ENCODE measurements at regions not wholly inside any gene's neighbourhood (a gene's known extent, or its start where the extent isn't known, plus 50 kb on each side); places are given as distances from the start of the nearest gene placed in this dataset.

DNA sequence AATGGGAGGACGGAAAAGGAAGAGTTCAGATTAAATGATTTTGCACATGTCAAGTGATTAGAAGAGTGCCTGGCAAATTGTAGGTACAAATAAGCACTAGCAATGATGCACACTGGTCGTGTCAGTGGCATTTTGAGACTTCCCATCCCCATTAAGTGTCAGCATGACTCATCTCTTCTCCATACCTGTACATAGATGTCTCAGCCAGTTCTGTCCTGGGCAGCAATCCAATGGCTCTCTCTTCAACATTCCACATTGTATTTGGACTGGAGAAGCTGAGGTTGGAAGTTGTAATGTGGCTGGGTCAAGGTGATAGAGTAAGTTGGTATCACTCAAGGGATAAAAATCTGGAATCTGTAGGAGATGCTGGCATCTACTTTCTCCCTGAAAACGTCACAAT is 742.7 kb downstream of the VRK1 start:
- no peak for DNase-seq

DNA sequence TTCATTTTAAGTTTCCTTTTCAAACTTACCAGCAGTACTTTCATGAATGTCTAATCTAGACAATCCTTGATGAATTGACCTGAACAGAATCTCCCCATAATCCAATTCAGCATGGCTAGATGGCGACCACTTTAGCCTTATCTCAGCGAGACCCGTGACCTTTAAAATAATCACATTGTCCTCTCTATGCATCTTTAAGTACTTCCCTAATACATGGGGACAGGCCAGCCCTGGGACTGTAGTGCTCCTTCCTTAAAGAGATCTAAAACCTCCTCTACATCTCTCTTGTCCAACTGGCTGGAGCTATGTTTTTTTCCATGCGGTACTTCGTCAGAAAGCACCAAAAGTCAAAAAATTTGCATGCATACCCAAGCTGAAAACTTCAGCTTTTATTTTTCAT is 746.0 kb downstream of the VRK1 start:
- DNase-seq: no peak

DNA sequence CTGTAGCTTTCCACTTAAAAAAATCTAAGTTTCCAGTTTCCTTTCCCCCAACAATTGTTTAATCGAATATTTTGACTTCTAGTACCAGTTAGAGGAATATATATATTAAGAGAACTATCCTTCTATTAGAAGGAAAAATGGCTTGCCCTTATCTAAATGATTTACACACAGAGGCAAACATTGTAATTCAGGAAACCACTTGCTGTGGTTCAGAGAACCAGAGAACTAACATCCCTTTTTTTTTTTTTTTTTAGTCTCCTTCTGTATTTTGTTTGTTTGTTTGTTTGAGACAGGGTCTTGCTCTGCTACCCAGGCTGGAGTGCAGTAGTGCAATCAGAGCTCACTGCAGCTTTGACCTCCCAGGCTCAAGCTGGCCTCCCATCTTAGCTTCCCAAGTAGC is 746.6 kb downstream of the VRK1 start:
- no peak for DNase-seq

DNA sequence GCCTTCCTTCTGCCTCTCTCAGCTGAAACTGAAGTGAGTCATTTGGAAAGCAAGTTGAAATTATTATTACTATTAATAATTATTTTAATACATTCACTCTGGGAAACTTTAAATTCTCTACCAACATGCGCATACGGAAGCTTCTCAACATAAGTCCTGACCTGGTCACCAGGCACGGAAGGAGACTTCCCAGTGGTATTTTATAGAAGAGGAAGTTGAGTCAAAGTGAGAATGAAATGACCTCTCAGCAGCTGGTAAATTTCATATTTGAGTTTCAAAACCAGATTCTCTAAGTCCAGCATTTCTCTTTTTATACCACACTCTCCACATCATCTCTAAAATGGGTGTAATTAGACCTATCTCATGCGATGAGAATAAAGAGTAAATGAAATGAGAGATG is 747.4 kb downstream of the VRK1 start:
- DNase-seq: no peak

DNA sequence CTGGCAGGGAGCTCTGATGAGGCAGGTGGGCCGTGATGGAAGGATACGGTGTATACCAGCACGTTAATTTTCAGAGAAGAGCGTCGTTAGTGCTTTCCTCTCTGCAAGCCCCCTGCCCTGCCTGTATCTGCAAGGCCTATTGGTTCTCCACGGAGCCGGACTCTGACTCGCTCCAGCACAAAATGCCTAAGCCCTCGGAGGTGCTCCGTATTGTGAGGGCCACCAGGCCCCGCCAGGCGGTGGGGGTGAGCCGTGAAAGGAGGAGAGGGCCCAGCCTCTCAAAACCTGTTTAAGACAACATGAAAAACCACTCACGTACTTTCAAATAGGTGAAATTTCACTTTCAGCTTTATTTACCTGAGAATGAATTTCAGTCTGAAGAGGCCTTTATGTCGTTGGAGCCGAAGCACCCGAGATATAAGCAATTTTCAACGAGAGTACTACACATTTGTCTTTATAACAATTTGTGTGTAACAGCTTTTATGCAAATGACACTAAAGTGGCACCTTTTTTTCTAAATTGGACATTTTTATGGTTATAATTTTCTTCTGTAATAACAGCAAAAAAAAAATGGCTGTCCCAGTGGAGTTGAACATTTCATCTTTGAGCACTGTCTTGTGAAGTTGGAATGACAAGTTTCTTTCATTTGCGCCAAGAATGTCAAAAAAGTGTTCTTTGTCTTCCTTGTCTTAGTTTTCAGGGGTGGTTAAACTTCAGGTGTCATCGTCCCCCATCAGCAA is 749.5 kb downstream of the VRK1 start:
- DNase-seq: no peak

DNA sequence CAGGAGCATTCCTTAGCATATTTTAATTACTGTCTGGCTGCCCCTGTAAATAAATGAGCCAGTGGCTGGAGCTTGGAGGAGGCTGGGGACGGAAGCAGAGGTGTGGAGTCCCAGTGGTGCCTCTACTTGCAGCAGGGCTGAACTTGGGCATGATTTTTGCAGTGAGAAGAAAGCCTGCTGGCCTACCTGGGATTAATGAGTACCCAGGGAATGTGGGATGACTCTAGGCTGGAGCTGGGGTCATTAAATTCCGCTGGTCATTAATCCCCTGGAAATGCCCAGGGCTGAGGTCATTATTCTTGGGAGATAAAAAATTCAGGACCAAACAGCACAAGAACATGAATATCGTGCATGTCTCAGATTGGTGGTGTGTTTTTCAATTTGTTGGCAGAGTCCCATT is 753.3 kb downstream of the VRK1 start:
- DNase-seq: no peak

DNA sequence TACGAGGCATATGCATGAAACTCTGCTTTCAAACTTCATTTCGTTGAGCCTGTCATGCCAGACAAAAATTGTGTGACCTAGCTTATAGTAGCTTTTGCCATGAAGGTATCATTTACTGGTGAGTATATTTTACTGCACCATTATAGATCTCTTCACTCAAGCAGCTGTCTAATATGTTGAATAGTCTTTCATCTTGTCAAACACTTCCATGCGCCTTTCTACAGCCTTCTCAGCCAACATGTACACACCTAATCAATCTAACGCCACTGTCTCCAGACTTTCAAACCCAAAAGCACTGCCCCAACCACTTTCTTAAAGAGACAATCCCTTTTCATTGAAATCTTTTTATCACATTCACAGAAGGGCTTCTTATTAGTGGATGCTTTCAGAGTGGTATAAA is 757.4 kb downstream of the VRK1 start:
- DNase-seq: no peak

DNA sequence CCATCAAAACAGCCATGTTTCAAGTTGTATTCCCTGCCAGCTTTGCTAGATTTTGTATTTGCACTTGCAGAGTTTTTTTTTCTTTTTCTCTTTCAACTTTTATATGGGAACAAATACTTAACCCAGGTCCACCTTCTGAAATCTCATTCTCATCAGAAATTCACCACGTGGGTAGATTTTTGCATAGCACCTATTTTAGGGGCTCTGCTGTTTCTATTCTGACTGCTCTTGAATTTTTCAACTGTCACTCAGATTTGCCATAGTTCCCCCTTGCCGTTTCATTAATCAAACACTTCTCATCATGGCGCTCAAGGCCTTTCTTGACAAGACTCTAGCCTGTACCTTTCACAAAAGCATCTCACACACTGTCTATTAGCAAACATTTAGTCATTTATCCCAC is 767.2 kb downstream of the VRK1 start:
- DNase-seq: no peak

DNA sequence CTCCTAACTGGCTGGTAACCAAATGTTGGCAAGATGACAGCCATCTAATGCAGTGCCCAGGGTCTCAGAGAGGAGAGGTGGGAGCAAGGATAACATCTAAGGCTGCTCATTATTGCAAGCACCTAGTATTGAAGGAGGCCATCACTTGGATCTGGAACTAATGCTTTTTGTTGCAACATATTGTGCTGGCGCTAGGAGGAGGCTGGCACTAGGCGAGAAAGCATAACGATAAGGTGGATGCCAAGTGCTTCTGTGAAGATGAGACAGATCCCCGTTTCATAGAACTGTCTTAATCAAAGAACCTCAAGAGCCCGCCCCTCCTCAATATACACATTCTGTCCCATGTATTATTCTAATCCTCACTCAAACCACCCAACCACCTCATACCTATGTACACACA is 774.0 kb downstream of the VRK1 start:
- no peak for DNase-seq

DNA sequence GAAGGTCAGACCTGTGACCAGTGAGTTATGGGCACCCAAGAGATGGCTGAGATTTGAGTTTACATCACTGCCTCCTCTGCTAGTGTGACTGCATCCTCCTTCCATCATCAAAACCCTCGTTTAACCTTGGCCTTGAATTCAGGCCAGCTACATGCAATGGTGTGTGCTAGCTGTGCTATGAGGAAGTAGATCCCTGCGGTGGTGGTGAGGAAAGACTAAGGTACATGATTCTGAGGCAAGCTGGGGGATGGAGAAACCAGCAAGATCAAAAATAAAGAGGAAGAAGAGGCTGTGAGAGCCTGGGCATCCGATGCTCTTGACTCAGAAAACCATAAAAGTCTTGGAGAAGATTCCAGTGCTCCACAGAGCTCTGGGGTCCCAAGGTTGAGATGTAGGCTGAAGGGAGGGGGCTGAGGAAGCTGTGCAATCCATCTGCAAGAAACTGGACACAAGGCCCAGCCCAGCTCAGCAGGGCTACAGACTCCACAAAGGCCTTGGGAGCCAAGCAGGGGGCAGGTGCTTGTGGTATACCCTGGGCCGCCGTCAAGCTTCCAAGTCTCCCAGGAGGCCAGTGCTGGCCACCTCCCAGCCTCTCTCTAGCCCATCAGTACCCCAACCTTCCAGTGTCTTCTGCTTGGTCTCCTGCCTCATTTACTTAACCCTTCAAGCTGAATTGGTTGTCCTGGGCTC is 774.8 kb downstream of the VRK1 start:
- no peak for DNase-seq

DNA sequence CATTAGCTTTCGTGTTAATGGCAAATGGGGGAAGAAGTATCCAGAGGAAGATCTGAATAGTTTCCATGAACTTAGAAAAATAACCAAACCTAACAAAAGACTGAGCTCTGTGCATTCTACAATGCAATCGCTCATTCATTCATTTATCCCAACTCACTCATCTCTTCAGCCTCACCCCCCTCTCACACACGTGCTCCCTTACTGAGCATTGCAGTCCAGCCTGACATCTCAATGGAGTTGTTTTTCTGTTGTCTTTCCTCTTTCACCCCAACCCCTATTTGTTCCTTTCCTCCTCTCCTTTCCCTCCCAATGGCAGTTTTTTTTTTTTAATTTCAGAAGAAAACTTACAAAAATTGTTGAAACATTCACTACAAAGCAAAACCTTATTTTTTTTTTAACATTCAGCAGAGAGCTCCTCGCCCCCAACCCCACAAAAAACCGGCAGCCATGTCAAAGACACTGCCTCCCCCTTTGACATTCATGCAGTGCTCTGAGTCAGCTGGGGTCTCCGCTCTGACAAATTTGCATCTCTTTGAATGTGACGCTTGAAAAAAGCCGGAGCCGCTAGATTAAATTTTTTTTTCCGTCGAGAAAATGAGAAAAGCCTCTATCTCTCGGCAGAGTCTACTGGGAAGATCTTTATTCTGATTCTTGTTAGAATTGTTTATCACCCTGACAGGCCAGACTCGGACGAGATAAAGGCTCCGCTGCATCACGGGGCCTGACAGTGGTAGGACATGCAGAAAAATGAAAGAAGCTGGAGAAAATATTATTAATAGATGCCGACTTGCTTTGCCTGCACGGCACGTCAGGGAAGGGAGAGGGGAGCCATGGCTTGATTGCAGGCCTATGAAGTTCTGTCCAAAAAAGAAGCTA is 775.6 kb downstream of the VRK1 start:
- DNase-seq: no peak

DNA sequence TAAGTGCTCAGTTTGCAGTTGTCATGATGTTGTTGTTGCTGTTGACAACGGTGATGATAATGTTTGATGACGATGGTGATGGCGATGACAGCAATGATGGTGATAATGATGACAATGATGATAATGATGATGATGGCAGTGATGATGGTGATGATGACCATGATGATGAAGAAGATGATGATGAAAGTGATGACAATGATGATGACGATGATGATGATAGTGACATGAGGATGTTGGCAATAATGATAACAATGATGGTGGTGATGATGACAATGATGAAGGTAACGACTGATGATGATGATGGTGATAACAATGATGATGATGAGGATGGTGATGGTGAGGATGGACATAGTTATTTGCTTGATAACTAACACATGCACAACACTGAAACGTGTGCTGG is 778.5 kb downstream of the VRK1 start:
- DNase-seq: no peak

DNA sequence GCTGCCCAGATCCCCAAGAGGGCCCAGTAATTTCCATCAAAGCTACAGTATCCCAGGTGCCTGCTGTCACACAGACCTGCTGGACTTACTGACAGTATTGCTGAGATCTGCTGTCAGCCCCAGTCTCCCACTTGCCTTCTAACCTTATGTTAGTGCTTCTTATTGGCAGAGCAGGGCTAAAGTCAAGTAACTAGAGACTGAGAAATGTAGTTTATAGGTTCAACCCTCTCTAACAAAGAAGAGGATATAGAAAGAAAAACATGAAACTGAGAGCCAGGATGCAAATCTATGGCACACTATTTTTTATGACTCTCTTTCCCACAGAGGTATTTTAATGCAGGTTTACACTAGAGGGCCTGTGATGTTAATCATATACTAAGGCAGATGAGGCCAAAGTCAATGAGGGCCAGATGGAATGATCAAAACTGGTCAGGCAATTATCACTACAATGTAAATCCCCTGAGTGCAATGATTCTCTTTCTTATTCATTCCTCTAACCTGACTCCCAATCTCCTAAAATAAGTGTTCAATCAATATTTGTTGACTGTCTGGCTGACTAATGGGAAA is 781.9 kb downstream of the VRK1 start:
- DNase-seq: no peak

DNA sequence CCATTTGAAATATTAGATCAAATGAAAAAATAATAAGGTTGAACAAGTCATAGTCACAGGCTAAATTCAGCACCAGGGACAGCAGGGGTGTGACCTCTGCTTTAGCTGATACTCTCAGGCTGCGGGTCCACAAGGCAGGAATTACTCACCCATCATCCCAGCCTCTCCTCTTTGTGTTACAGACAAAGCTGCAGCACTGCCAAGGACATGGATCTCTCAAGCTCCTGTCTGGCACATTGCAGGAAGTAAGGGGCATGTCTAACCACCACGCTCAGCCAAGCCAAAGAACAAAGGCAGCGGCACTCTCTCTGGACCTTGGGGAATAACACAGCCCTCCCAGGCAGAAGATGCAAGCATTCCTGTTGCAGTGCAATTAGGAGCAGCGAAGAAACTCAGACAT is 783.8 kb downstream of the VRK1 start:
- no peak for DNase-seq

DNA sequence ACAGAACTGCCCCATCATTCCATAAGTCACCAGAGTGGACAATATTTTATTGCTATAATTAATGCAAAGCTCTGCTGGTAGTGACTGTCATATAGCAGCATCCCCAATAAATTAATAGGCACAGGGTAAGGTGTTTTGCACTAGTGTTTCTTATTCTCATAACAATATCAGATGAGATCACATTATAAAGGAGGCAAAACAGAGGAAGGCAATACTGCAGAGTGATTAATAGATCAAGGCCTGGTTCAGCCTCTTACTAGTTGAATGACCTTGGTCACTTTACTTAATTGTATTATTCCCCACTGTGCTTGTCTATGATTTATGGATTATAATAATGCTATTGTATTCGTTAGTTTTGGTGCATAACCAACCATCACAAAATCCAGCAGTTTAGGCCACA is 784.8 kb downstream of the VRK1 start:
- DNase-seq: no peak

DNA sequence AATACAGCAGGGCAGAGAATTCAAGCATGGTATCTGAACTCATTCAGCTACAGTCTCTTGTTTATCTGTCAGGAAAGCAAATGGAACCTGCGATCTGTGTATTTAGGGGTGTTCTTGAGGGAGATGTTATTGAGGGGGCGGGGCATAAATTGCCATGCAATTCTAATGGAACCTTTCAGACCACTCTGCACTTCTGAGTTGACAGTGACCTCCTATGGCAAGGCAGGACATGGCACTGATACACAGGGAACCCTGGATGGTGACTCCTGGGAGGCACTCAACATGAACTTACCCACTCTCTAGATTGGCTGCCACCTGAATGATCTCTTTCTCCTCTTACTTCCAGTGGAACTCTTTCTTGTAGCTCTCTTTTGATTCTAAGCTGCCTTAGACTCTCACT is 787.3 kb downstream of the VRK1 start:
- no peak for DNase-seq

DNA sequence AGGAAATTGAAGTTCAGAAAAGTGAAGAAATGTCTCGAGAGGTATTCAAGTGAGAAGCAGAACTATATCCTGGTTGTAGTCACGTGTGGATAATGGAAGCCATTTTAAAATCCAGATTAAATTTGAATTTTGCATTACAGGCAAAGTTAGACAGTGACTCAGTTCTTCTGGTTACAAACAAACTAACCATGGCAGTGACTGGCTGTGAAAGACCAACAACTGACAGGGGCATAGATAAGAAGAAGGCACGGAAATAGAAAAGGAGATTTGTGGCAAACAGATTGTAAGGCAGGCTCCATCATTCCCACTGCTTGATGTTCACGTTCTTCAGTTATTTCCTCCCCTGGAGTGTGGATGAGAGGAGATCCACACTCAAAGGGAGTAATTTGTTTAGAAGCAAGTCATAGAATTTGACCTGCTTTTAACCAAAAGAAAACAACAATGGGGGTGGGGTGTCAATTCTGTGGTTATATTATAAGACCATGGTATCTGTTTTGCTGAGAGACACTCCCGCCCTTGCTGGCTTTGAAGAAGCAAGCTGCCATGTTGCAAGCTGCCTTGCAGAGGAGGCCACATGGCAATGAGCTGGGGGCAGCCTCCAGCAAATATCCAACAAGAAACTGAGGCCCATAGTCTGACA is 795.3 kb downstream of the VRK1 start:
- DNase-seq: no peak

DNA sequence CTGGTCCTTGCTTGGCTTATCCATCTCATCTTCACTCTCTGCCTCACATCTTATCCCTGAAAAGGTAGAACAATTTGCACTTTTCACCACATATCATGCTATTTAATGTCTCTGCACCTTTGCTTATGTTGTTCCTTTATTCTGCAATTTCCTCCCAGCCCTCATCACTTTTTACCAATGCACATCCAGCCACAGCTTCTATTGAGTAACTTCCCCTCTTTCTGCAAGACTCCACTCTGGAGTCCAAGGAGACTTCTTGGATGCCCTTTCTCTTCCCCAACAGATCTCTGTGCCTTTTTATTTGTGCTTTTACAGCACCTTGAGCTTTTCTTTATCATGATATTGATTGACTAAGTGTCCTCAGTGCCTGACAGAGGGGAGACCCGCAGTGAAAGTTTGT is 797.1 kb downstream of the VRK1 start:
- no peak for DNase-seq

DNA sequence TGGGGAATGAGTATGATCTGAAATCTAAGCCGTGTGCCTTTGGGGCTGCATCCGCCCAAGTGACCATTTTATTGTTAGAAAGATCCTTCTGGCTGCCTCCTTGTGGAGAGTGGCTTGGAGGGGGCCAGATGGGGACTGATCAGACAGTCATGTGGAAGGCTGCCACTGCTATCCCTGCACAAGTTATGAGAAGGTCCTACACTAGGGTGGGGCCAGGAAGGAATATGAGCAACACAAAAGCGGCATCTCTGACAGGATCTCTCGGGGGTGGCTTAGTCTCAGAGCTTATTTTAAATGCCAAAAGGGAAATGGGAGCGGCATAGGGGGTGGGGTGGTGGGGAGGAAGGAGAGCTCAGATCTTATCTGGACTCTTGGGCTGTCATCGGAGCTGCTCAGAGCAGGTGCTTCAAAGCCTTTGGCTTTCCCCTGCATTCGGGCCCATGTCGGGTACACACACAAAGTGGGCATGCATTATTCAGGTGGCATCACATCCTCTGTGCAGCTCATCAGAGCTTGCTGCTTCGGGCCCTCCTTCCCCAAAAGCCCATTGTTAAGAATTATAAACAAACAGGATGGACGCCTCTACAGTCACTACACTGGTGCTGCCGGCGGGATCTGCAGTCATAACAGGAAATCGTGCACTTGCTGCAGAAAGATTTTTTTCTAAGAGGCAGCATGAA is 805.4 kb downstream of the VRK1 start:
- DNase-seq: no peak

DNA sequence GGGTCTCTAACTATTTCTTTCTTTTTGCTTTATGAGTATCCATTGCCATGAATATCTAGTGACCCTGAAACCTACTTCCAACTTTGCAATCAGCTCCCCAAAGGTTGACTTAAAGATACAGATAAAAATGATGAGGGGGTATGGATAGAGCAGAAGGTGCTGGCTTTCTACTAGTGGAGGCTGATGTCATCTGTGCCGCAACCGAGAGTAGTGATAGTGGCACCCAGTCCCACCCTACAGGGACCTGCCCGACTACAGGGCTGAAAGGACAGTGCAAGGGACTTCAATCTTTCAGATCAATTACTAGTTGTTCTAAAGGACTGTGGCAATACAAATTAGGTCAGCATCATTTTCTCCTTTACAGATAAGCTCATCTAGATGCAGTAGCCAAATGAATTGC is 806.0 kb downstream of the VRK1 start:
- no peak for DNase-seq

DNA sequence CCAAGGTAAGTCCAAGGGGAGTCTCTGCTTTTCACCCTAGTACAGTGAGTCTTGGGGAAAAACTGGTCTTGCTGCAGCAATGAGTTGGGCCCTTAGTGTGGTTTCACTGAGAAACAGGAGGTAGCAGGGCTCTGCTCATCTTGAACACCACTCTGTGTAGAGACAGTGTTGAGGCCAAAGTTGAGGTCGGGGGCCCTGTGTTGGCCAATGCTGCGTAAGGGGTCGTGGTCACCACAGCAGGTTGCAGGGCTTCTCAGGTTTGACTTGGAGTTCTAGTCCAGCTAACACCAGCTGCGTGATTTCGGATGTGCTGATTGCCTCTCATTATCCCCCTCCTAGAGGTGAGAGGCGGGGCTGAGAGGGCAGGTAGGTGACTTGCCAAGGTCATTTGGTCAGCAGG is 807.5 kb downstream of the VRK1 start:
- no peak for DNase-seq

DNA sequence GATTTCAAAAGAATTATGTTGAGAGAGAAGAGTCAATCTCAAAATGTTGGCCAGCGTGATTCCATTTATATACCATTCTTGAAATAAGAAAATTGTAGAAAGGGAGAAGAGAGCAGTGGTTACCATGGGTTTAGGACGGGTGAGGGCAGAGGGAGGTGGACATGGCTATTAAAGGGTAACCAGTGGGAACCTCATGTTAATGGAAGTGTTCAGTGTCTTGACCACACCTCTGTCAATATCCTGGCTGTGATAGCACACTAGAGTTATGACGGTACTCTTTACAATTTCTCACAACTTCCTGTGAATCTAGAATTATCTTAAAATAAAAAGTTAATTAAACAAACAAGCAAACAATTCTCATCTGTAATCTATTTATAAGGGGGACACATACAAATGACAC is 821.2 kb downstream of the VRK1 start:
- no peak for DNase-seq
